Femur (tissue), 1 donor: ENCODE measurements at regions not wholly inside any gene's neighbourhood (a gene's known extent, or its start where the extent isn't known, plus 50 kb on each side); places are given as distances from the start of the nearest gene placed in this dataset.
"Not testable (repeated sequence)": the region's sequence is repeated elsewhere in the genome, so short reads cannot be mapped to it uniquely, and the experiment has no call there.

Experiments used
- DNase-seq: peaks from one replicate; pipeline ENCODE4 v3.0.0-alpha.2; 2017

DNA sequence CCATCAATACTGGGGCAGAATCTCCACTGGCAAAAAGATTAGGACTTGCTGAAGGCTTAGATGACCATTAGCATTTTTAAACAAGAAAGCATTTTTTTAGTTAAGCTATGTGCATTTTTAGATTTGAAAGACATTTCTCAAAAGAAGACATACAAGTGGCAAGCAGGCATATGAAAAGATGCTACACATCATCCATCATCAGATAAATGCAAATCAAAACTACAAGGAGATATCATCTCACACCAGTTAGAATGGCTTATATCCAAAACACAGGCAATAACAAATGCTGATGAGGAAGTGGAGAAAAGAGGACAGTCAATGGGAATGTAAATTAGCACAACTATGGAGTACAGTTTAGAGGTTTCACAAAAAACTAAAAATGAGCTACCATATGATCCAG lies 195.6 kb upstream of the TNC start:
- DNase-seq, result no peak

DNA sequence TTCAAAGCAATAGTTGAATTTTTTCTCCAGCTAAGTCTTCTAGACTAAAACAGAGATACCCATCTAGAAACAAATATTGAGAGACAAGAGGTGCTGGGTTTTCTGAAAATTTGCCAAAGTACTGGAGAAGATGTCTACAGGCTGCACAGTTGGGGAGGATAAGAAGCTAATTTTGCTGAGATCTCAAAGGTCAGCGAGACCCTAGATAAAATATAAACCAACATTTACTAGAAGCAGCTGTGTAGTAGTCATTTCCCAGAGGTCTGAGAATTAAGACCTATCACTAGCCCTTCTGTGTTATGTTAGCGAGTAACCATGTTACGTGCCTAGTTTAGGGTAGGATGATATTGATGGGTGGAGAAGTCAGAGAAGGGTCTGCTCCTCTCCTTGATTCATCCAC lies 208.5 kb upstream of the TNC start:
- DNase-seq, result no peak

DNA sequence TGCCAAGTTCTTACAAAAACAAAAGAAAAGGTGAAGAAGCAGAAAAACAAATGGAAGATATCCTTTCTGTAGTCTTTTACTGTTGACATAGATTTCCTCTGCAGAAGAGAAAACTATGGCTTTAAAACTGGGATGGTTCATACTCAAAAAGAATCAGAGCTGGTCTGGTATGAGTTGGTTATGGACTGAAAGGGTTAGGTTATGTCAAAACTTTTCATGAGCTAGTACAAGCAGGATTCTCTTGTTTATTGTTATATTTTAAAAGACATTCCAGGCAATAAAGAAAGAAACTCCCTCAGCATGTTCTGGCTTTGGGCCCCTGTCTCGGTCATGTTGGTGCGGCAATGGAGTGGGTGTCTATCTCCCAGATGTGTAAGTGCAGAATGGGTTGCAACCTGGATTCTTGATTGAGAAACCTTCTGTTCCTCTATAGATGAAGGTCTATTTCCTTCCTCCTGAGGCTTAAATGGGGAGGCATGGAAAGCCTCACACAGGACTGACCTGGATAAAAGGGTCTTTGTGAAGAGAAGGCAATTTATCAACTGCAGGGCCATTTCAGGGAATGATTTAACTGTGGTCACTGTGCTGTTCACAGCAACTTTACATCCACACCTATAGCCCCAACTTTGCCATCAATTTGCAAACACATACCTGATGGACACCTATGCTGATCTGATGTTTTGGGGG lies 209.6 kb upstream of the TNC start:
- no peak for DNase-seq

DNA sequence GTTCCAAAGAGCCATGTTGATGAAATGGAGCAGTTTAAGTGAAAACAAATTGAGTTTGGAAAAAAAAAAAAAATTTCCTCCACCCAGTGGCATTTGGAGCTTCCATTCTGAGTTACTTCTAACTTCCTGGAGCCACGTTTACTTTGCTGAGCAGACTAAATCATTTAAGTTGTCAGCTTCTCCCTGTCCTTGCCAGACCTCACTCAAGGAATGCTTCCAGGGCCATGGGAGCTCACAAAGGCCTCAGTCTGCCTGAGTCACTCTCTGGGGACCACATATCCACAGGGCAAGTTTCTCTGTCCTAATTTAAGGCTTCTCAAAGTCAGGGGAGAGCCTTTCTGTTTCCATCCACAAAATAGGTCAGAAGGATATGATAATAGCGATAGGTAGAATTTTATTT lies 210.3 kb upstream of the TNC start:
- peak; percentile 42 for DNase-seq

DNA sequence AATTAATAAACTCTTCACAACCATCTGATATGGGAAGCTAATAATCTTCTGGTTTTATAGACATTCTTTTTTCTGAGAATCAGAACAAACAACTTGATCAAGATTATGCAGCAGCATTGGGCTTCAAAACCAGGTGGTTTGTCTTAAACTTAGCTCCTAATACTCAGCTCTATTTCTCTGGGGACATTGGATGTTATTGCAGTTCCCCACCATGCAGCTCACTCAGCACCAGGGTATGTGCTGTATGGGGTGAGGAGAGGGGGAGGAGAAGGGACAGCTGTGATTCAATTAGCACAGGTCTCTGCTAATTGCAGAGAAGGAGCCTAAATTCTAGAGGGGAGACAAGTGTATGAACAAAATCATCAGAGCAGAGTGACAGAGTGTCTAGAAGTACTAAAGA lies 210.7 kb upstream of the TNC start:
- no peak for DNase-seq

DNA sequence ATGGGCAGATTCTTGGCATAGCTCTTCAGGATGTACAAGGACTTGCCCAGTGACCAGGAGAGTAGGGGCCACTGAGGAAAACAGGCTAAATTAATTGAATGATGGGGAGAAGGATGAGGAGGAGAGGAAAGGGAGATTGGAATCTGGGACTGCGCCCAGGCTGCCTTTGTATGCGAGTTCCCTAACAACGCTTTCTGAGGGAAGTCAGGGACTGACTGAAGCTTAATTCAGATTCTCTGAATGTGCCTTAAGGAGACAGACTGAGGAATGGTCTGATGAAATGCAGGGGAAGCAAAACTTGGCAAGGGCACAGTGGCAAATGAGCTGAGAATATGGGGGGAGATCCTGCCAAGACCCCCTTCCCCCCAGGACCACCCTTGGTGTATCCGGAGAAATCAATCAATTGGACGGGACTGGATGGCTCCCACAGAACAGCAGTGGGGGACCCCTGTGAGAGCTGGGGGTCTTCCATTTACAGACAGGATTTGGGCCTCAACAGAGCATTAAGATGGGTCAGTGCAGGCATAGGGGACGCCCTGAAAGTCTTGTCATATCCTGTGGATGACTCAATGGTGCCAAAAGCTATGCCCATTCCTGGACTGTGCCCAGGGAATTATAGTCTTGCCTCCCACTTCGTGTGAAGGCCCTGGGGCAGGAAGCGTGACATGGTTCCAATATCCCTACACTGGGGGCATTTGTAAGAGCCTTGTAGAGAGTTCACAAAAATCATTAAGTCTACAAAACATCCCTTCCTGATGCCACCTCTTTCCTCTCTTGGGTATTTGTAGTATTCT lies 215.5 kb upstream of the TNC start:
- DNase-seq, result no peak

DNA sequence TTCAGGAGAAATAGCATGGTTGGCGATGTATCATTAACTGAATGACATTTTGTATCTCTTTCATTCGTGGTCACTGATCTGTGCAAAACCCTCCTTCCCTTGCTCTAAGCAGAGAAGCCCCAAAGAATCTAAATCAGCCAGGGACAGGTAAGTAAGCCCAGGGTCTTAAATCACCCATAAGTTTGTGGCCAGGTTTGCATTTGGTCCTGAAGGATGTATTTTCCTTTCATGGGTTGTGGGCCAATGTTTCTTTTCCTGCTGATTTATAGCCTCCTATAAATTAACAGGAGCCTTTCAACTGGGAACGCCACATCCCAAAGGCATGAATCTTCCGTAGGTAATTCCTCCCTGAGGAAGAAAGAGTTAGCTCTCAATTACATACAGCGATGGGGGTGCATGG lies 217.5 kb upstream of the TNC start:
- no peak for DNase-seq

DNA sequence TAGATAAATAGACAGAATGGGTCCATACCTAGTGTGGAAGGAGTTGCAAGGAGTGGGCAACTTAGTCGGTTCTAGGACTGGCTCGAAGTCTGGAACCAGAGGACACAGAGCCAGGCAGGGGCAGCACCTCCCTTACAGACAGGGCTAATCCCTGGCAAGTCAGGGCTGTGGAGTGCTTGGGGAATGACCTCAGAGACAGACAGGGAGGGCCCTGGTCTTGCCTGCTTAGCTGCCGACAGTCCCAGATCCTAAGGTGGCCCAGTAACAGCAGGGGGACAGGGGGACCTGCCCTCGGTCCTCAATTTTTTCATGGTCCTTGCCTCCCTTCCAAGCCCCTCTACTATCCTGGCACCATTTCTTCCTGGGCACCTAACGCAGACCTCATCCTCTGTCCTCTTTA lies 222.4 kb upstream of the TNC start:
- DNase-seq, result no peak

DNA sequence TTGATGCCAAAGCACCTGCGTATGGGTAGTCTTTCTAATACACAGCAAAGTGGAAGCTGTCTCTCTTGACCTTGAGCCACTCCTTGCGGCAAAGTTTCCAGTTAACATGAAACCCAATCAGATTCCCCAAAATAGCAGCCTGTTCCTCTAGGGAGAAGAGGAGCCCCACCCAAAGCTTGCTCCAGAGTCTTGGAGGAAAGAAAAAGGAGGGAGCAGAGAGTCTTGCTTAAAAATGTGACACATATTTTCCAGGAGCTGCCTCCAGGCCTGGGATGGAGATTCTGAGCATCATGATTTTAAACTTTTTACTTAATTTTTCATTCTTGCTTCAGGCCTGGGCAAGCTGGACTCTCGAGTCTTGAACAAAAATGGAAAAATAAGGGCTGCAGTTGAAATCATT lies 223.5 kb upstream of the TNC start:
- peak; percentile 46 for DNase-seq

DNA sequence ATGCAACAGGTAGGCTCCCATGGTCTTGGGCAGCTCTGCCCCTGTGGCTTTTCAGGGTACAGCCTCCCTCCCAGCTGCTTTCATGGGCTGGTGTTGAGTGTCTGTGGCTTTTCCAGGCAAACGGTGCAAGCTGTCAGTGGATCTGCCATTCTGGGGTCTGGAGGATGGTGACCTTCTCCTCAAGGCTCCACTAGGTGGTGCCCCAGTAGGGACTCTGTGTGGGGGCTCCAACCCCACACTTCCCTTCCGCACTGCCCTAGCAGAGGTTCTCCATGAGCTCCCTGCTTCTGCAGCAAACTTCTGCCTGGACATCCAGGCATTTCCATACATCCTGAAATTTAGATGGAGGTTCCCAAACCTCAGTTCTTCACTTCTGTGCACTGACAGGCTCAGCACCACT lies 229.8 kb upstream of the TNC start:
- not testable (repeated sequence) for DNase-seq

DNA sequence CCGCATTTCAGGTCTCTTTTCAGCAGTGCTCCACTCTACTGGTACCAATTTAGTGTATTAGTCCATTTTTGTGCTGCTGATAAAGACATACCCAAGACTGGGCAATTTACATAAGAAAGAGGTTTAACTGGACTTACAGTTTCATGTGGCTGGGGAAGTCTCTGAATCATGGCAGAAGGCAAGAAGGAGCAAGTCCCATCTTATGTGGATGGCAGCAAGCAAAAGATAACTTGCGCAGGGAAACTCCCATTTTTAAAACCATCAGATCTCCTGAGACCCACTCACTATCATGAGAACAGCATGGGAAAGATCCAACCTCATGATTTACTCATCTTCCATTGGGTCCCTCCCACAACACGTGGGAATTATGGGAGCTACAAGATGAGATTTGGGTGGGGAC lies 231.0 kb upstream of the TNC start:
- not testable (repeated sequence) for DNase-seq

DNA sequence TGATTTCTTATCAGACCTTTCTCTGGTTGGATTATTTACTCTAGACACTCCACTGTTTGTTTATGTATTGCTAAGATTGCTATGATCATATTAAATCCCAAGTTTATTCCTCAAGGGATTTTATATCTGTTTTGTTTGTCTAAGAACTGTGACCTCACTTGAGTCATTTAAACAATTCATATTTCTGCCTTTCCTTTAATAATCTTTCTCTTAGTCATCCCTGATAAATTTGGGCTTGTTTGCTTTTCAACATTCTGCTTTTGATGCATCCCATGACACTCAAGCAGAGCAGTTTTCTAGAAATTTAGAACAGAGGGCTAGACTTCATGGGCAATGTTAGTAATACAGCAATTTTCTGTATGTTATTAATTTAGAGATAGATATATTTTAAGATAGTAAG lies 231.6 kb upstream of the TNC start:
- DNase-seq, result no peak

DNA sequence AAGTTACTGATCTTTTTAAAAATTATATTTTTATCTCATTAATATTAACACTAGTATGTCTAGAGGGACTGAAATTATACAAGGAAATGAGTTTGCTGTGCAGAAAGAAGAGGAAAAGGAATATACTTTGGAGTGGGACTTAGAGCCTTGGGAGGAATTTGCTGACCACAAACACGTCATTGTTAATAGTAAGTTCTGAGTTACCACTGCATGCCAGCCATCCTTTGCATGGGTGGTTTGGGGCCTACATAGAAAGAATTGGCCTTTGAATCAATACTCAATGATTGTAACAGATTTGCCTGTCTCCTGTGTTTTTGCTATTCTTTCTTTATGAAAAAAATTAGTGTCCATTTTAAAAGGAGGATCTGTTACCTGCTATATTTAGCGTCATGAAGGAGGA lies 232.6 kb upstream of the TNC start:
- no peak for DNase-seq

DNA sequence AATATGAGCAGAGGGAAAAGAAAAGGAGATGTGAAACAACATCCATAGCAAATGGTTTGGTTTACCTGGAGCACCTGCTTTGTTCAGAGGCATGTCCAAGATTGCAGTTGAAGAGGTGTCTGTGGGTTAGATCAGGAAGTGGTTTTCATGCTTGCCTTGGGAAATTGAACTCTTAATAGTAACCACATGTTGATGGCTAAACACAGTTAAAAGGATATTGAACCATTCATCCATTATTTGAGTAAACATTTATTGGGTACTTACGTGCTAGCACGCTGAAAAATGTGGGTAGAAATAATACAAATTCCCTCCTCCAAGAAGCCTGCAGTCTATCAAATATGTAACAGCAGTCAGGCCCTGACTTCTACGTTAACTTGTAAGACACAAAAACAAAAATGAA lies 235.7 kb upstream of the TNC start:
- no peak for DNase-seq

DNA sequence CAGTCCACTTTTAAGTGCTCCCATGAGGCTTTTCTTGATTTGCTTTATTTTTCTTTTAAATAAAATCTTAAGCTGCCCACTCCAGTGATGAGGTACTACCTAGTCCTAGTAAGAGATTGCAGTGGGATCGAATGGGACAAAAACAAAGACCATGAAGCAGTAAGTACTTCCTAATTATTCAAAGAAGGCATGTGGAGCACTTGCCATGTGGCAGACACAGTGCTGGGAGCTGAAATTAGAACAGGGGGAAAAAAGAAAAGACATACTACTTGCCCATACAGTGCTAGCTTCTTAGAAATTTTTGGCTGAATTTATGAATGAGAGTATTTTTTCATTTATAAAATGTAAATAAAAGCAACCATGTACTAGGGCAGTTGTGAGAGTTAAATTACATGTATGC lies 239.9 kb upstream of the TNC start:
- DNase-seq, result no peak

DNA sequence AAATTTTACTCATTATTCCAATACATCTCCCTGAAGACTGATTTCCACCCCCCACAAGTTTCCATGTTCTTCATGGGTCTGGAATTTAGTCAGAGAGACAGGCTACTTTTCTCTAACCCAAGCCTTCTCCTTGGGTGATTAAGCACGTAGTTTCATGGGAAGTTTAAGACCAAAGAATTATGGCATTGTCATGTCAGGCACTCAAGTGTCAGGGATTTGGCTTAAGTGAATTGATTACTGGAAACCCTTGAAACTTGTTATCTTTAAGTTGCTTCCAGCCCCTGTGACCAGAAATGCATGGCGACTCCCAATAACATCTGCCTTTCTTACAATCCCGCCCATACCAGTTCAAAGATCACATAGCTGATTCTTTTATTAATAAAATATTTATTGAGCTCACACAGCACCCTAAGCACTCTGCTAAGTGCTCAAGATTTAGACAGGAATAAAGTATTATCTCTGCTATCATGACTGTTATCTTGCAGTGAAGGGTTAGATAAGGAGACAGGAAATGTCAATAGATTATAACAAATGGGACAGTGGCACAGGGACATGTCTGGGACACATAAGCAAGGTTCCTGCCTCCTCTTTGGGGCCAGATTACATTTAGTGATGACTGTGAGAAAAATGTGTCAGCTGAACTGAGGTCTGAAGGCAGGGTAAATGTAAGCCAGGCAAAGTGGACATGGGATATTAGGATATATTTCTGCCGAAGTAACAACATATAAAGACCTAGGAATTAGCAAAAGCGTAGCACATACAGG lies 241.2 kb upstream of the TNC start:
- no peak for DNase-seq

DNA sequence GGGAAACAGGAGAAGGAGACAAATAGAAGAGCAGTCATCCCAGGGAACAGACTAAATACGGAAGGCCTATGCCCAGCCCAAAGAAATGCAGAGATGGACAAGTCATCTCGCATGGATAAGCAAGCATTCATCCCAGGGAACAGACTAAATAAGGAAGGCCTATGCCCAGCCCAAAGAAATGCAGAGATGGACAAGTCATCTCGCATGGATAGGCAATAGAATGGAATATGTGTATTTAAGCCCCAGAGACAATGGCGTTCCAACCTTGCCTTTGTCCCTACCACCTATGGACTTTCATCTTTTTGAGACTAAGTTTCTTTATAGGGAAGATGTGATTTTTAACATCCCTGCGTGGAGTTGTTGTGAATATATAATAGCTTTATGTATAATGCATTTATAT lies 242.2 kb upstream of the TNC start:
- DNase-seq, result no peak

DNA sequence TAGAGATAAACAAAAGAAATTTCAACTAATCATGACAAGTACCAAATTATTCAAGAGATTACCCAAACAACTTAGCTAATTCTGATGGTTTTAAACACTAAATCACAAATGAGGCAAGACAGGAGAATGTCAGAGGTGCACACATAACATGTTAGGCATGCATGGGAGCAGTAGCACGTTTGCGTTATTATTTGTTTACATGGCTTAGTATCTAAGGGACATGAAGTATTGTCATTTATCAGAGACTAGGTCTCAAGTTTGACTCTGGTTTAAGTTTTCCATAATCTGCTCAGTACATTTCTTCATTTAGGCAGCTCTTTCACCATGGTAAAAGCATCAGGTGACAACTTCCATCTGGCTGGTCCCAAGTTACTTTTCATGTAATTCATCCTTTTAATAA lies 244.1 kb upstream of the TNC start:
- no peak for DNase-seq

DNA sequence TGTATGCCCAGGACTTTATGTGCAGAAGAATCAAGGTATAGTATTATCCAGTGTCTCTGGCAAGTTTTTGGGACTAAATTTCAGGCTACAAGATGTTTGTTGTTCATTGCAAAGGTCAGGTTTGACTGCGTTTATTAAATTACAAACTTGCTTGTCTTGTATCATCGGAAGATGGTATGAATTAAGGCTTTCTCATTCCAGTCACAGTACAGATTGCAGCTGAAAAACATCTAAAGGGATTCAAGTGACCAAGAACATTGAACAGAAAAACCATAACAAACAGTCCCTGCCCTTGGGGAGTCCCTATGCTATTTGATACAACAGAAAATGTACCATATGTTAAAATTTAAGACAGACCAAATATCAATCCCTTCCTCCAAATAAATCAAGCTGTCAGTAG lies 244.7 kb upstream of the TNC start:
- DNase-seq, result no peak

DNA sequence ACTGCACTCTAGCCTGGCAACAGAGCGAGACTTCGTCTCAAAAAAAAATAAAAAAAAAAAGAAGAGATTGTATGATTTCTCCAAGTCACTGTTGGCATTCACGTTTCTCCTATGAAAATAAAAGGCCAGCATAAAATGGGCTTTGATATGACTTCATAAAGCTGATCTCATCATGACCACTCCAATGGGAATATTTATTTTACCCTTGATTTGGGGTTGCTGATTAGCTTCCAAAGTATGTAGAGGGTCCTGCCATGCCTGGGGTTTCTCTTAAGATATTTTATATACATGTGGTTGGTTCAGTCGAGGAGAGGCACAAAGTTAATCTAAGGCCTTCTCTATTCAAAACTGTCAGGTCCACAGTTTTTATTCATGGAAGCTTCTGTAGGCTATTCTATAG lies 247.0 kb upstream of the TNC start:
- no peak for DNase-seq

DNA sequence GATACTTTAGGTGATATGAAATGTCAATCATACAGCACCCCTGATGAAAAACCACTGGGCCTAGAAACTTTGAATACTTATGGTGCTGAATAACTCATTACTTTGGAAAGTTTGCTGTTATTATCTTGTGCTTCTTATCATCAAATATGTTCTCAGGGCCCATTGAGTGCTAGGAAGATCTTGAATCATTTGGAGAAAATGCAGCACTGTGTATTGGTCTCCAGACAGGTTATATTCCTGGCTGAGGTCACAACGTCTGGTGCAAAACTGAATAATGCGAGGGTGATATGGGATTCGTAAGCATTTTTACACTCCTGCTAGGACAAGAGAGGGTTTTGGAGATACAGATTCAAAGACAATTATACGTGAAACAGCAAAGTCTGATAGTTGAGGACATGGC lies 249.4 kb upstream of the TNC start:
- DNase-seq, result no peak

DNA sequence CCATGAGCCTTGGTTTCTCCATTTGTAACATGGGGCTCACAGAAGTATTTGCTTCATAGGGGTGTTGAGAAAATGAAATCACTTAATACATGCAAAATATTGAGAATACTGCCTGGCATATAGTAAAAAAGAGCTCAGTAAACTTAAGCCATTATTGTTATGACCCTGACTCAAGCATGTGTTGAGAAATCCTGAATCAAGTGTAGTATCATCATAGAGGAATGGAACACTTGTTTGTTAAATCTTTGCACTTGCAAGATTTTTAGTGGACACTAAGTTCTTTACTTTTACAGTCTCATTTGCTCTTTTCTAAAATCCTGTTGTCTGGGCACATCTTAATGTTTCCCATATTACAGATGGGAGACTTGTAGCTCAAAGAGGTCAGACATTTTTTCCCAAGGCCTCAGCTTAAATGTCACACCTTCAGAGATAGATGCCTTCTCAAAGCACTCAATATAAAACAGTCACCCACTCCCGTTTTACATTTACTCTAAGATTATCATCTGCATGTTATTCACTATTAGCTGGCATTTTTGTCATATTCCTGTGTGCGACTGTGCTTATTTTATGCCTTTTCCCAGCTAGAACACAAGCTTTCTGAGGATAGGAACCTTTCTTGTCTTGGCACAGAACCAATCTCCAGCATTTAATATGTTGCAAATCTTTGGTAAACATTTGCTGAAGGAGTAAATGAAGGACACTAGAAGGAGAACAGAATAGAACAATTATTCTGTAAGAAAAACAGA lies 250.0 kb upstream of the TNC start:
- no peak for DNase-seq

DNA sequence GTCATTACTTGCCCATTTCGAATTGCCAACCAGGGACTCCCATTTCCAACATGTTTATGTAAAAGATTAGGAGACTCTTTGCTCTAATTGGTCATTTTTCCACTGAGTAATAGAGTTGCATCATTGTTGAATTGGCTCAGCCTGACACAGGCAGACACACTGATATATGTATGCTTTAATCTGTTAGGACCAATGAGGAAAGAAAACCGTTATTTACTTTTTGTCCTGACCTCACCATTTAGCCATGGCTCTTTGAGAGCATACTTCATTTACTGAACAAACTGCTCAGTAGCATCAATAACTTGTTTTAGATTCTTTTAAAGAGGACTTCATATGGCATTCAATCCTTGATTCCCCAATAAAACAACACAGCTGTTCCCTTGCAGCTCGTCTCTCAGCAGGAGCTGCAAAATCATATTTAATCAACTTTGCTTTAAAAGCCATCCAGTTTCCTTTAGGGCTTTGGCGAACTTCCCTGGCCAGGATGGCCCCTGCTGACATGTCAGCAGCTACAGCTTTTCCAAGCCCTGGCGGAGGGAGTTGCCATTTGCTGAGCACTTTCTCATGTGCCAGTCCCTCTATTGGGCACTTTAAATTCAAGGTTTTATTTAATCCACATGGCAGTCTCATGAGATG lies 251.5 kb upstream of the TNC start:
- peak; percentile 79 for DNase-seq
